Mucosa of rectum (tissue), 2 donors: ENCODE measurements at regions not wholly inside any gene's neighbourhood (a gene's known extent, or its start where the extent isn't known, plus 50 kb on each side); places are given as distances from the start of the nearest gene placed in this dataset.

Source experiments
- H3K27ac ChIP-seq, 2 donors: one replicate each; pipeline ENCODE4 v1.7.0; 2013; ENCODE audit warnings: inconsistent platforms in 2 of 2, low read depth in 2 of 2, low read length in 2 of 2
- H3K27me3 ChIP-seq, 2 donors: one replicate each; pipeline ENCODE4 v1.7.0; 2013; ENCODE audit warnings: low read length in 2 of 2; ENCODE audit not compliant: control insufficient read depth in 2 of 2, insufficient read depth in 2 of 2
- H3K36me3 ChIP-seq, 2 donors: one replicate each; pipeline ENCODE4 v1.7.0; 2013; ENCODE audit warnings: low read length in 2 of 2; ENCODE audit not compliant: control insufficient read depth in 2 of 2, insufficient read depth in 2 of 2
- H3K4me1 ChIP-seq, 2 donors: one replicate each; pipeline ENCODE4 v1.7.0; 2013; ENCODE audit warnings: low read length in 2 of 2, mild to moderate bottlenecking in 1 of 2; ENCODE audit not compliant: control insufficient read depth in 2 of 2, insufficient read depth in 2 of 2
- H3K4me3 ChIP-seq, 2 donors: one replicate each; pipeline ENCODE4 v1.7.0; 2013; ENCODE audit warnings: low read length in 2 of 2
- H3K9ac ChIP-seq, 2 donors: one replicate each; pipeline ENCODE4 v1.7.0; 2013; ENCODE audit warnings: low read length in 2 of 2, low read depth in 1 of 2, mild to moderate bottlenecking in 1 of 2
- H3K9me3 ChIP-seq, 2 donors: one replicate each; pipeline ENCODE4 v1.7.0; 2013; ENCODE audit warnings: low read length in 2 of 2; ENCODE audit not compliant: control insufficient read depth in 2 of 2
- donor health status: healthy.
- donor health status: Normal muscosa, but diverticular disease.

DNA sequence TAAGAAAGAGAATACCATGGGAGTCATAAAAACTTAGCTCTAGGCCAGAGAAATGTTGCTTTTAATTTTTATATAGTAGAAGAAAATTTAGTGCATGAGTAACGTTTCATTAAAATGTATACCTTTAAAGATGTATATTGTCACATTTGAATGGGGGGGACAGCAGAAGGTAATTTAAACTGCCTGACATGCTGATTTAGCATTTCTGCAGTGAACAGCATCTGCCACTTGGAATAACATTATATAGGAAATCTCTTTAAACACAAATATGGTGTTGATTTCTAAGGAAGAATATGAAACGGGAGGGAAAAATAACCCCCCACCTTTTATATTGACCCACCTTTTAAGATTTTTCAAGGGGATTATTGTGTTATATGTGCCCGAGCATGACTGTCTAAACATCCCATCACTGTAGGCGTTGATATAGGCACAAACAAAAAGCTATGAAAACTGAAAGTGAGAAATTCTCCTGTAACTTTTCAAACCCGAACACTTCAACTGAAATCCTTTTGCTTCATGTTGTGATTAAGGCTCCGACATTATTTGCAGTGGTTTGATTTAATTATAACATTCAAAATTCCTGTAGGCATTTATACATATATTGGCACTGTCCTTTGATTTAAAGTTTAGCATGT lies 244.7 kb upstream of the CELF2 start:
- Histone ChIP-seq H3K9me3 (no peaks in the 10 kb centered on the region), H3K36me3 (no peaks in the 10 kb centered on the region), H3K9ac (no peak overlapping the region), H3K4me3 (no peak overlapping the region), H3K4me1 (no peaks in the 10 kb centered on the region), H3K27ac (no peak overlapping the region), H3K27me3 (no peaks in the 10 kb centered on the region)

DNA sequence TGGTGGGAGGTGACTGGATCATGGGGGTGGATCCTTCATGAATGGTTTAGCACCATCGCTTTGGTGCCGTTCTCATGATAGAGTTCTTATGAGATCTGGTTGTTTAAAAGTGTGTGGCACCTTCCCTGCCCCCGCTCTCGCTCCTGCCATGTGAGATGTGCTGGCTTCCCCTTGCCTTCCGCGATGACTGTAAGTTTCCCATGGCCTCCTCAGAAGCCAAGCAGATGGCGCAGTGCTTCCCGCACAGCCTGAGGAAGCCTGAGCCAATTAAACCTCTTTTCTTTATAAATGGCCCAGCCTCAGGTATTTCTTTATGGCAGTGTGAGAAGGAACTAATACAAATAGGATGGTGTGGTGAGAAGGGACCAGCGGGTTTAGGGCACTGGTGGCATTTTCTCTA lies 243.3 kb upstream of the CELF2 start:
- H3K9me3 ChIP-seq, result no peaks in the 10 kb centered on the region
- H3K4me1 ChIP-seq, result no peaks in the 10 kb centered on the region
- H3K9ac ChIP-seq, result no peak overlapping the region
- no peak overlapping the region for H3K27ac ChIP-seq
- no peak overlapping the region for H3K4me3 ChIP-seq
- H3K36me3 ChIP-seq, result no peaks in the 10 kb centered on the region
- H3K27me3 ChIP-seq, result no peaks in the 10 kb centered on the region

- no peaks in the 10 kb centered on the region for H3K4me1 ChIP-seq
- H3K4me3 ChIP-seq, result no peak overlapping the region
- no peak overlapping the region for H3K9ac ChIP-seq
- no peaks in the 10 kb centered on the region for H3K9me3 ChIP-seq
- no peak overlapping the region for H3K27ac ChIP-seq
- H3K36me3 ChIP-seq, result no peaks in the 10 kb centered on the region
- H3K27me3 ChIP-seq, result no peaks in the 10 kb centered on the region
Measured at GRCh38 chr10:10776363-10776762, 241.3 kb upstream of the CELF2 start.

- H3K4me1 ChIP-seq, result no peaks in the 10 kb centered on the region
- H3K27me3 ChIP-seq, result no peaks in the 10 kb centered on the region
- no peak overlapping the region for H3K4me3 ChIP-seq
- H3K36me3 ChIP-seq, result no peaks in the 10 kb centered on the region
- no peak overlapping the region for H3K9ac ChIP-seq
- no peak overlapping the region for H3K27ac ChIP-seq
- H3K9me3 ChIP-seq, result no peaks in the 10 kb centered on the region
Measured at GRCh38 chr10:10777279-10777678, 240.4 kb upstream of the CELF2 start.

DNA sequence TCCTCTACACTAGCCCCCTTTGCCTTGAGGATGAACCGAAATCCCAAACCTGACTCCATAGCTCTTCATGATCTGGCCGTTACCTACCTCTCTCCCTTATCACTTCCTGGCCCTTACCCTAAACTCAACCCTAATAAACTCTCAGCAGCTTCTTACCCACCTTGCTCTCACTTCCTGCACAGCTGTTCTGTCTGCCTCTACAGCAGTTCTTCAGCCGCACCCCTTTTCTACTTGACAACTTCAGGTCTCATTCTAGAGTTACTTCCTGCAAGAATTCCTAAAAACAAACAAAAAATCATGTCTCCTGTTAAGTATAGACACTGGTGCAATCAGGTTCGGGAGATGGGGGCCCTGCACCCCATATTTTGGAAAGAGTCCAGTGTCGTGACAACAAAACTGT lies 239.9 kb upstream of the CELF2 start:
- Histone ChIP-seq H3K36me3 (no peaks in the 10 kb centered on the region), H3K27ac (no peak overlapping the region), H3K4me1 (no peaks in the 10 kb centered on the region), H3K9ac (no peak overlapping the region), H3K27me3 (no peaks in the 10 kb centered on the region), H3K4me3 (no peak overlapping the region), H3K9me3 (no peaks in the 10 kb centered on the region)

DNA sequence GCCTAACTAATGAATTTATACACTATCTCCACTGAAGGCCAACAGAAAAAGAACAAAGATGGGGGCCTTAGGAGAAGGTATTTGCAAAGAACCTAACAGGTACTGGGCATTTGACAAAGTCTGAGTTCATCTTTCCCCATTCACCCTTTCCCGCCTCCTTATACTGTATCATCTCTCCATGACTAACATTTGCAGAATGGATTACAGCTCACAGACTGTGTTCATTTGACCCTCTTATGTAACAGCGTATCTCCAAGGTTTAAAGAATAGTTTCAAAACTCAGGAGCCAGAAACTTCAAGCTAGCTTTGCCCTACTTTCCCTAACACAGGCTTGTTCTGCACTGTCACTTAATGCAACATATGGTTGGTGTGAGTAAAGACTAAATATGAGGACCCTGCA lies 238.7 kb upstream of the CELF2 start:
- Histone ChIP-seq H3K9me3 (no peaks in the 10 kb centered on the region), H3K27me3 (no peaks in the 10 kb centered on the region), H3K36me3 (no peaks in the 10 kb centered on the region), H3K4me1 (no peaks in the 10 kb centered on the region), H3K4me3 (no peak overlapping the region), H3K27ac (no peak overlapping the region), H3K9ac (no peak overlapping the region)

DNA sequence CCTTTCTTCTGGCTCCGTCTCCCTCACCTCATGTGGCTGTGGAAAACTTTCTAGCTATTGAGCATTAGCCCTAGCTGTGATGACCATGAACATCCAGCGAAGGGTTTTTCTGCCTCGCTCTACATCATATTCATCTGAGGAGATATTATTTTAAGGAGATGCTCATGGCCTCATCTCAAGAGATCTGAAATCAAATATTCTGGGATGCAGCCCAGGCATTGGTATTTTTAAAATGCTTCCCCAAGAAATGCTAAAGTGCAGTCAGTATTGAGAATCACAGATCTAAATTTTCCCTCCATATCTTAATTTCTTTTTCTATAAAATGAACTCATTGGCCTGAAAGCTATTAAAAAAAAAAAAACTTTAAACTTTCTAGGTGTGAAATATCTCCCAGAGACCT lies 238.2 kb upstream of the CELF2 start:
- H3K4me3 ChIP-seq, result no peak overlapping the region
- H3K4me1 ChIP-seq, result no peaks in the 10 kb centered on the region

GRCh38 chr10:10780746-10781145 lies 236.9 kb upstream of the CELF2 start:
- Histone ChIP-seq H3K9ac (no peak overlapping the region), H3K27ac (no peak overlapping the region)

More for the DNA sequence above, 238.2 kb upstream of the CELF2 start:
- Histone ChIP-seq H3K36me3 (no peaks in the 10 kb centered on the region), H3K27me3 (no peaks in the 10 kb centered on the region), H3K9me3 (no peaks in the 10 kb centered on the region), H3K27ac (no peak overlapping the region), H3K9ac (no peak overlapping the region)

GRCh38 chr10:10782603-10783002 lies 235.1 kb upstream of the CELF2 start:
- Histone ChIP-seq H3K9ac (no peak overlapping the region), H3K4me1 (no peaks in the 10 kb centered on the region), H3K4me3 (no peak overlapping the region), H3K36me3 (no peaks in the 10 kb centered on the region), H3K27ac (no peak overlapping the region), H3K9me3 (no peaks in the 10 kb centered on the region), H3K27me3 (no peaks in the 10 kb centered on the region)

More at GRCh38 chr10:10780746-10781145, 236.9 kb upstream of the CELF2 start:
- no peaks in the 10 kb centered on the region for H3K36me3 ChIP-seq
- H3K9me3 ChIP-seq, result no peaks in the 10 kb centered on the region
- H3K4me1 ChIP-seq, result no peaks in the 10 kb centered on the region
- H3K27me3 ChIP-seq, result no peaks in the 10 kb centered on the region
- no peak overlapping the region for H3K4me3 ChIP-seq

DNA sequence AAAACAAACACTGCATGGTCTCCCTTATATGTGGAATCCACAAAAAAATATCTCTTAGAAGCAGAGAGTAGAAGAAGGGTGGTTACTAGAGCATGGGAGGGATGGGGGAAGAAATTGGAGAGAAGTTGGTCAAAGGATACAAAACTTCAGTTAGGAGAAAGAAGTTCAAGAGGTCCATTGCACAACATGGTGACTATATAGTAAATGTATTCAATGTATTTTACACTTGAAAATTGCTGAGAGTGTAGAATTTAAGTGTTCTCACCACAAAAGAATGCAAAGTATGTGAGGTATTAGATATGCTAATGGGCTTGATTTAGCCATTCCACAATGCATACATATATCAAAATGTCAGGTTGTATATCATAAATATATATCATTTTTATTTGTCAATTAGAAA lies 232.0 kb upstream of the CELF2 start:
- Histone ChIP-seq H3K4me1 (no peaks in the 10 kb centered on the region), H3K4me3 (no peak overlapping the region), H3K9me3 (no peaks in the 10 kb centered on the region), H3K27me3 (no peaks in the 10 kb centered on the region), H3K36me3 (no peaks in the 10 kb centered on the region), H3K27ac (no peak overlapping the region), H3K9ac (no peak overlapping the region)
